GM23248 (cell line): ENCODE measurements at regions not wholly inside any gene's neighbourhood (a gene's known extent, or its start where the extent isn't known, plus 50 kb on each side); places are given as distances from the start of the nearest gene placed in this dataset.
A peak's percentile ranks its signal among the peaks of the same experiment; 100 is the strongest.

Experiments used
- DNase-seq: peaks from one replicate; pipeline ENCODE4 v3.0.0-alpha.2; 2015
- H2AFZ ChIP-seq: fragments of 200-600 bp; sonication (generic); 2 replicates; pipeline ENCODE4 v1.6.1; 2016; ENCODE audit warnings: antibody characterized with exemption
- H3F3A ChIP-seq: fragments of 200-600 bp; sonication (generic); 2 replicates; pipeline ENCODE4 v1.6.1; 2016; ENCODE audit warnings: mild to moderate bottlenecking, antibody characterized with exemption, mixed run types; ENCODE audit not compliant: insufficient read depth
- H3K27ac ChIP-seq: fragments of 200-600 bp; sonication (generic); 2 replicates; pipeline ENCODE4 v1.5.1; 2016; ENCODE audit warnings: mild to moderate bottlenecking
- H3K27me3 ChIP-seq: fragments of 200-600 bp; sonication (generic); replicated peaks from 2 replicates; pipeline ENCODE4 v1.6.1; 2016; ENCODE audit warnings: mild to moderate bottlenecking; ENCODE audit not compliant: insufficient read depth
- H3K36me3 ChIP-seq: fragments of 200-600 bp; sonication (generic); 2 replicates; pipeline ENCODE4 v1.6.1; 2016; ENCODE audit warnings: low read depth, mild to moderate bottlenecking
- H3K4me1 ChIP-seq: fragments of 200-600 bp; sonication (generic); 2 replicates; pipeline ENCODE4 v1.6.1; 2016; ENCODE audit warnings: mild to moderate bottlenecking; ENCODE audit not compliant: insufficient read depth
- H3K4me2 ChIP-seq: fragments of 200-600 bp; sonication (generic); one replicate; pipeline ENCODE4 v1.6.1; 2016; ENCODE audit warnings: mild to moderate bottlenecking; ENCODE audit not compliant: unreplicated experiment
- H3K4me3 ChIP-seq: fragments of 200-600 bp; sonication (generic); 2 replicates; pipeline ENCODE4 v1.5.1; 2016; ENCODE audit warnings: mild to moderate bottlenecking
- H3K79me2 ChIP-seq: fragments of 200-600 bp; sonication (generic); 2 replicates; pipeline ENCODE4 v1.6.1; 2016; ENCODE audit warnings: mild to moderate bottlenecking; ENCODE audit not compliant: insufficient read depth
- H3K9ac ChIP-seq: fragments of 200-600 bp; sonication (generic); 2 replicates; pipeline ENCODE4 v1.6.1; 2016; ENCODE audit warnings: mild to moderate bottlenecking
- H3K9me2 ChIP-seq: fragments of 200-600 bp; sonication (generic); 2 replicates; pipeline ENCODE4 v1.6.1; 2016; ENCODE audit warnings: mixed run types, mild to moderate bottlenecking, moderate library complexity; ENCODE audit not compliant: insufficient read depth
- H3K9me3 ChIP-seq: fragments of 200-600 bp; sonication (generic); one replicate; pipeline ENCODE4 v1.6.1; 2017; ENCODE audit warnings: low read depth
- H4K20me1 ChIP-seq: fragments of 200-600 bp; sonication (generic); 2 replicates; pipeline ENCODE4 v1.6.0; 2016; ENCODE audit not compliant: insufficient read depth
- EZH2 ChIP-seq: fragments of 200-600 bp; sonication (generic); IDR thresholded peaks from 2 replicates; pipeline ENCODE4 v1.6.1; 2018; ENCODE audit warnings: antibody characterized with exemption, mild to moderate bottlenecking; ENCODE audit not compliant: insufficient read depth, poor library complexity, severe bottlenecking
- EZH2phosphoT487 ChIP-seq: fragments of 200-600 bp; sonication (generic); IDR thresholded peaks from 2 replicates; pipeline ENCODE4 v1.6.1; 2018; ENCODE audit warnings: antibody characterized with exemption, moderate library complexity, mild to moderate bottlenecking, low read depth; ENCODE audit not compliant: insufficient read depth
- WGBS, 2 experiments: methylation state at CpG; one replicate each; pipeline ENCODE4 v1.1.6; 2015 to 2017; ENCODE audit warnings: low lambda C conversion rate in 2 of 2, low coverage in 1 of 2; ENCODE audit errors: missing lambda C conversion rate in 2 of 2; 5-methylcytosine and 5-hydroxymethylcytosine counted together
- in situ Hi-C: fragments of 300-500 bp; cut with MboI; formaldehyde crosslinking; loops from 2 replicates; pipeline ENCODE4 v1.15.0; 2020

DNA sequence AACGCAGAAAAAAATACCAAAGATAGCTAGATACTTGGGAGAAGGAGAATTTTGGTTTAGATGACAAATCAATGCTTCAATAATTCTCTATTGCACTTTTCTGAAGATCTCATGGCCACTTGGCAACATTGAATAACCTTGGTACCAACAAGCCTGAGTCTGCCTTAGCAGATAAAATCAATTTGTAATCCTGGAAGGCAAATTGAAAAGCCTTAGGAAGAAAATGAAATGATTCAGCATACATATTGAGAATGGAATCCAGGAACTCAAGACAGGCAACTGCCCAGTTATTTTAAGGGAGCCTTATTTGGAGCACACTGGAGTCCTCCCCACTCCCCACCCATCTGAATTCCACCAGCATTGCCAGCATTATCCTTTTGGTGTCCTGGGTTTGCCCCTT is 109.3 kb upstream of the SOX9 start:
- Histone ChIP-seq H3K9ac (no peak overlapping the region), H3K36me3 (no peaks in the 10 kb centered on the region), H3K9me3 (no peaks in the 10 kb centered on the region), H4K20me1 (no peaks in the 10 kb centered on the region), H3K27ac (no peak overlapping the region), H3K4me3 (no peak overlapping the region), H3K4me1 (no peaks in the 10 kb centered on the region), H3K79me2 (no peaks in the 10 kb centered on the region), H3F3A (no peaks in the 10 kb centered on the region), H3K4me2 (no peak overlapping the region), H3K9me2 (no peaks in the 10 kb centered on the region), H2AFZ (no peak overlapping the region), H3K27me3 (no peaks in the 10 kb centered on the region)
- in situ Hi-C loops, result no loop called here
- DNase-seq, result peak; percentile 22
- TF ChIP-seq EZH2 (no peak), EZH2phosphoT487 (no peak)
- WGBS, 2 experiments, result 89 to 100% methylated on average over 1 of the region's 1 CpG

DNA sequence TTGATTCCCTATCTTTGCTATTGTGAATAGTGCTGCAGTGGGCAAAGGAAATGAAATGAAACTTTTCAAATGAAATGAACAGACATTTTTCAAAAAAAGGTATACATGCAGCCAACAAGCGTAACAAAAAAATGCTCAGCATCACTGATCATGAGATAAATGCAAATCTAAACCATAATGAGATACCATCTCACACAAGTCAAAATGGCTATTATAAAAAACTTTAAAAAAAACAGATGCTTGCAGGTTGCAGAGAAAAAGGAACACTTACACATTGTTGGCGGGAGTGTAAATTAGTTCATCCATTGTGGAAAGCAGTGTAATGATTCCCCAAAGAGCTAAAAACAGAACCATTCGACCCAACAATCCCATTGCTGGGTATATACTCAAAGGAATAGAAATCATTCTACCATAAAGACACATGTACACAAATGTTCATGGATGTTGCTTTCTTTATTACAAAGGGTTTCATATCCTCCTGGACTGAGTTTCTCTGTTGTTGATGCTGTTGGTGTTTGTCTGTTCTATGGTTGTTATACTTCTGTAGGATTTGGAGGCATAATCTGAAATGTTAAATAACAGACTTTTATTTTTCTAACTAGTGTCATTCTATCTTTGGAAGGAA is 99.3 kb upstream of the SOX9 start:
- H3K36me3 ChIP-seq, result no peaks in the 10 kb centered on the region
- H3K4me1 ChIP-seq, result no peaks in the 10 kb centered on the region
- no peak overlapping the region for H3K4me2 ChIP-seq
- H3F3A ChIP-seq, result no peaks in the 10 kb centered on the region
- no peaks in the 10 kb centered on the region for H3K79me2 ChIP-seq
- TF ChIP-seq EZH2 (no peak), EZH2phosphoT487 (no peak)
- no peak for DNase-seq
- WGBS, 2 experiments, result 64 to 74% methylated on average over 3 of the region's 3 CpGs
- H3K9me2 ChIP-seq, result no peaks in the 10 kb centered on the region
- H2AFZ ChIP-seq, result no peak overlapping the region
- no peaks in the 10 kb centered on the region for H3K27me3 ChIP-seq
- H3K4me3 ChIP-seq, result no peak overlapping the region
- no peaks in the 10 kb centered on the region for H3K9me3 ChIP-seq
- in situ Hi-C loops, result no loop called here
- no peak overlapping the region for H3K27ac ChIP-seq
- no peak overlapping the region for H3K9ac ChIP-seq
- no peaks in the 10 kb centered on the region for H4K20me1 ChIP-seq

DNA sequence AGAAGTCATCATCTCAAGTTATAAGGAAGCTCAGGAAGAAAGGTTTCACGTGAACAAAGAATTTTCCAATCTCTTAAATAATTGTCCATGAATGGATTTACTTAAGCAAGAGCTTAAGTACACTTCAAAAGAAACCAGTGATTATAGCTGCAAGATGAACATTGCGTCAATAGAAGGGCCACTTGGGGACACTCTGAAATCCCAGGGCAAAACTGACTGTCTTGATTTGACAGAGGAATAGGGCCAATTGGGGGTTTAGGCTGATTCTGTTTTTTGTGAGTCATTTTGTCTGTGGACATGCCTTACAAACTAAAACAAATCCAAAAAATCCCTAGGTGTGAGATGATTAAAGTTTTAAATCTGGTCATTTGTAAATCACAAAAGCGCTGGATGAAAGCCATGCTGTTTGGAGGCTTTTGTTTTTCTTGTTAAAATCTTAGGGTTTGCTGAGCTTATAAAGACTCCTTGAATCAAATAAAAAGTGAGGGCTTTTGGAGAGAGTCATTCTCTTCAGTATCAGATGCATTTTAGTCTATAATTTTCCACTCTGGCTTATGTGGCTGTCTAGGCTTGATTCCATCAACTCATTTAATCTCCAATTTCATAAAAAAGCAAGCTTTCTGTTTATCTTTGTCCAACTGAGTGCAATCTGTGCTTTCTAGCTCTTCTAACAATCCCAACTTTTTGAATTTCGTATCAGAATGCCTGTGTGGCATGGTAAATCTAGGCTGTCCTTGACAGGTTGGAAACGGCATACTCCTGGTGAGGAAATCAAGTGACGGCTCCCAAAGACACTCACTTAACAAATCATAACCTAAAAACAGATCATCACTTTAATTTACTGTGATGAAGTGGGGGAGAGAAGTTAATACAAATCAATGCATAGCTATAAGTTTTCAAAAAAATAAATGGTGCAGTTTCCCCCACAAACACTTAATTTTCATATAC is 98.2 kb upstream of the SOX9 start:
- no peaks in the 10 kb centered on the region for H3K36me3 ChIP-seq
- no peak overlapping the region for H3K9ac ChIP-seq
- WGBS, 2 experiments, result 25 to 27% methylated on average over 6 of the region's 6 CpGs
- no peak overlapping the region for H2AFZ ChIP-seq
- H3F3A ChIP-seq, result no peaks in the 10 kb centered on the region
- no peak overlapping the region for H3K27ac ChIP-seq
- DNase-seq, result no peak
- H4K20me1 ChIP-seq, result no peaks in the 10 kb centered on the region
- no peak for TF ChIP-seq EZH2phosphoT487
- no peak for TF ChIP-seq EZH2
- no peaks in the 10 kb centered on the region for H3K9me2 ChIP-seq
- H3K79me2 ChIP-seq, result no peaks in the 10 kb centered on the region
- H3K4me2 ChIP-seq, result no peak overlapping the region
- no peaks in the 10 kb centered on the region for H3K27me3 ChIP-seq
- H3K4me1 ChIP-seq, result no peaks in the 10 kb centered on the region
- H3K4me3 ChIP-seq, result no peak overlapping the region
- H3K9me3 ChIP-seq, result no peaks in the 10 kb centered on the region
- in situ Hi-C loops, result no loop called here

DNA sequence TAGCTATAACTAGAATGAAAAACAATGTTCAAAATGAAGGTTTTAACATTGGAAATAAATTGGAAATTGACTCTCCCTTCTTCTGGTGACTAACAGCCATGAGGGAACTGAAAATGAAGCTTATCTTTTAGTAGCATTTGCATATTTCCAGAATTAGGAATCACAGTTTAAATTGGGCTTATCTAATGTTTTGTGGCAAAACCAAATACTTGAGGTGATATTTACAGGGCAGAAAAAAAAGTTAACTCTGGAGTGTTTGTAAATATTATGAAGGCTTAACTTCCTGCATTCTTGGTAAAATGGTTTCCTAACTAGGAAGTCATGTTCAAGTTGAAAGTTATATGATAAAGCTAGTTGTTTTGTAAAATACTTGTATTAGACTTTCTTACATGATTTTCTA is 96.4 kb upstream of the SOX9 start:
- no peaks in the 10 kb centered on the region for H3K36me3 ChIP-seq
- no peaks in the 10 kb centered on the region for H3K9me3 ChIP-seq
- no peak overlapping the region for H3K4me2 ChIP-seq
- H2AFZ ChIP-seq, result no peak overlapping the region
- DNase-seq, result no peak
- no peaks in the 10 kb centered on the region for H3F3A ChIP-seq
- no peaks in the 10 kb centered on the region for H3K9me2 ChIP-seq
- no peaks in the 10 kb centered on the region for H4K20me1 ChIP-seq
- H3K9ac ChIP-seq, result no peak overlapping the region
- no peak for TF ChIP-seq EZH2phosphoT487
- no peak for TF ChIP-seq EZH2
- in situ Hi-C loops, result no loop called here
- H3K27ac ChIP-seq, result no peak overlapping the region
- H3K4me3 ChIP-seq, result no peak overlapping the region
- H3K79me2 ChIP-seq, result no peaks in the 10 kb centered on the region
- H3K27me3 ChIP-seq, result no peaks in the 10 kb centered on the region
- no peaks in the 10 kb centered on the region for H3K4me1 ChIP-seq
